ENCODE measurements at regions not wholly inside any gene's neighbourhood (a gene's known extent, or its start where the extent isn't known, plus 50 kb on each side); places are given as distances from the start of the nearest gene placed in this dataset.
"Not testable (repeated sequence)": the region's sequence is repeated elsewhere in the genome, so short reads cannot be mapped to it uniquely, and the experiment has no call there.

DNA sequence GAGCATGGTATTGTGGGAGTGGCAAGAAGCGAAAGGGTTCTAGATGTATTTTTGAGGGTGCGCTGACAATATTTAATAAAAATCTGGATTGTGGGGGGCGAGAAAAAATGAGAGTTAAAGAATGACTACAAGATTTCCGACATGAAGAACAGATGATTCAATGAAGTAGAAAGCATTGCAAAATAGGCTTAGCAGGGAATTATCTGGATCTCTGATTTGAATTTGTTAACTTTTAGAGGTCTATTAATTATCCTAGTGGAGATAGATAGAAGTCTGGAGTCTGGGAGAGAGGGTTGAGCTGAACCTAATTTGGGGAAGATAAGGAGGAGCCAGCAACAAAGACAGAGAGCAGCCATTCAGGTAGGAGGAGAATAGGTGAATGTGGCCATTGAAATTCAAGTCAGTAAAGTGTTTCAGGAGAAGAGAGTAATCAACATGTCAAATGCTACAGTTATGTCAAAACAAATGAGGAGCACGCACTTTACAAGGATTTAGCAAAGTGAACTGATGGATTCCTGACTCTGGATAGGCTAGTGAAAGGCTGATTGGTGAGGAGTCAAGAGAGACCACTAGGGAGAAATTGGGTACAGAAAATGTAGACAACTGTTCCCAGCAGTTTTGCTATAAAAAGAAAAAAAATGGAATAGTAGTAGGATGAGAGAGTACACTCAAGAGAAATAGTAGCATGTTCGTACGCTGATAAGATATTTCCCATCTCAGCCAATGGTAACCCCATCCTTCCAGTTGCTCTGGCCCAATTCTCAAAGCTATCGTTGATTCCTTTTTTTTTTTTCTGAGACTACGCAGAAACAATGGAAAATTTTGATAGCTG, 393.2 kb upstream of the CXADR start:
- no peak for DNase-seq (ENCODE audit: low read depth in 2 of 2)

DNA sequence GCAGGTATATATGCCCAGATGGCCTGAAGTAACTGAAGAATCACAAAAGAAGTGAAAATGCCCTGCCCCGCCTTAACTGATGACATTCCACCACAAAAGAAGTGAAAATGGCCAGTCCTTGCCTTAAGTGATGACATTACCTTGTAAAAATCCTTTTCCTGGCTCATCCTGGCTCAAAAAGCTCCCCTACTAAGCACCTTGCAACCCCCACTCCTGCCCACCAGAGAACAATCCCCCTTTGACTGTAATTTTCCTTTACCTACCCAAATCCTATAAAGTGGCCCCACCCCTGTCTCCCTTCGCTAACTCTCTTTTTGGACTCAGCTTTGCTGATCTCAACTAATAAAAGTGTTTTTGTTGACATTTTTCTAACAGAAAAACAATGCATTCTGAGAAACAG, 385.4 kb upstream of the CXADR start:
- not testable (repeated sequence) for DNase-seq (ENCODE audit: low read depth in 2 of 2)

DNA sequence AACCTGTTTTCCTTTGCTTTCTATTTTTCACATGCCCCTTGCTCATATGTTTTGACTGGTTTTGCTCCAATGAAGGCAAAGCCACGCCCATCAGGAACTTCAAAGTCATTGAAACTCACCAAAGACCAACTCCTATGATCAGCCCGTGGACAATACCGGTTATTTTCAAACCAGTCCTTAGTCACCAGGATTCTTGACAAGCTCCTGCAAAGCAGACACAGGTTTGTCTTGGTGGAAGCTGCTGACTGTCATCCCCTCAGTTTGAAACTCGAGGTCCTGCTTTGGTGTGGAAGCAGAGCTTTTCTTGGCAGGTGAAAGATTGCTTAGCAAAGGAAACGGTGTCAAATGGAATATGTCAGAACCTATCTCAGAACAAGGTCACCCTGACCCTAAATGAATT, 384.7 kb upstream of the CXADR start:
- DNase-seq (ENCODE audit: low read depth in 2 of 2) = no peak

DNA sequence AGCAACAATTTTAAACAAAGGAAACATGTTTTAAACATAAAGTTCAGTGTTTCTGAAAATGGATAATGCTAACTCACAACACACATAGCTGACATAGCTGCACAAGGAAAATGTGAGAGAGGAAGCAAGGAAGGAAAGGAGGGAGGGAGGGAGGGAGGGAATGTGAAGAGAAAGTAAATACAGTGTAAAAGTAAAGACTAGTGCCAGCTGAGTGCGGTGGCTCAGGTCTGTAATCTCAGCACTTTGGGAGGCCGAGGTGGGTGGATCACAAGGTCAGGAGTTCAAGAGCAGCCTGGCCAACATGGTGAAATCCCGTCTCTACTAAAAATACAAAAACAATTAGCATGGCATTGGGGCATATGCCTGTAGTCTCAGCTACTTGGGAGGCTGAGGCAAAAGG, 373.7 kb upstream of the CXADR start:
- DNase-seq (ENCODE audit: low read depth in 2 of 2) = not testable (repeated sequence)

DNA sequence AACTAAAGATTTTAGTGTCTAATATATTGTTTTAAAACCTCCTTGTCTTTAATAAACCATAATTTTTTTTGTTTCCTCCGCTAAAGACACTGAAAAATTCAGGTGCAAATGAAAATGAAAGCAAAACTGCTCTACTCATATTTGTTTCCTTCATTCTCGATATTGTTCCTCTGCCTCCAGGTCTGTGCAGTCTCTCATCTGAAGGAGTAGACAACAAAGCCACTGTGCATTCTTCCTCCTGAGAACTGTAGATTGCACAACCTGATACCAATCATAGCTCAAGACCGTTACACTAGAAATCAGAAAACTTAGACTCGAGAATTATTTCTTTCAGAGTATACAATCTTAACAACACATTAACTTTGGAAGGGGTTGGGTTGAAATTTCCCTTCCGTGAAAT, 373.1 kb upstream of the CXADR start:
- no peak for DNase-seq (ENCODE audit: low read depth in 2 of 2)

DNA sequence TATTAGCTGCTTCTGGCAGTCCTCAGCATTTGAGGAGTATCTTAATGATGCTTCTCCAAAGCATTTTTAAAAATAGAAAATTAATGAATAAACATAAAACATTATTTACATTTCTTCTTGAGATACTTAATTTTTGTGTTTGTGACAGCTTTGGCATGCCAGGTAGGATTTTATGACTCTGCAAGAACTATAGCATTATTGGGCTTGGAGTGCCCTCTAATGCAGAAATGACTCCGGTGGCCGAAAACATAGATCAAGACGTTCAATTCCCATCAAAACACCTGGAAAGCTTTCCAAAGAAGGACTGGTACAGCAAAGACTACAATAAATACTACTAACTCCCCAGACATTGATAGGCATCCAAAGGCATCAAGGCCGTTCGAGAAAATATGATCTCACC, 366.4 kb upstream of the CXADR start:
- DNase-seq (ENCODE audit: low read depth in 2 of 2) = no peak

DNA sequence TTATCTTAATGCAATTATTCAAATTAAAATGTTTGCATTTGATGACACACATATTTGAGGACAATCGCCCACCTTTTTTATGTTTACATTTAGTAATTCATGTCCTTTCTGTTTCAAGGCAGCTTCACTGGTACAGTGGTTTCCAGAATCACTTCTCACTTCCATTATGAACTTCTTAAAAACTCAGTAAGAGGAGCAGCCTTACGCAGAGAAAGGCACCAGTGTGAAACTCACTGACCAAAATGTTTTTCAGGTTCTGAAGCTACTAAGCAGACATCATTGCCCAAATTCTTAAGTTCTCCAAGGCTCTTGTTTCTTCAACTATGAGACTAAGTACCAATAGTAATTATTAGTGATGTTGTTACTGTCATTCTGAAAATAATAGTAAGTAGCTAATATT, 353.1 kb upstream of the CXADR start:
- DNase-seq (ENCODE audit: low read depth in 2 of 2) = no peak

DNA sequence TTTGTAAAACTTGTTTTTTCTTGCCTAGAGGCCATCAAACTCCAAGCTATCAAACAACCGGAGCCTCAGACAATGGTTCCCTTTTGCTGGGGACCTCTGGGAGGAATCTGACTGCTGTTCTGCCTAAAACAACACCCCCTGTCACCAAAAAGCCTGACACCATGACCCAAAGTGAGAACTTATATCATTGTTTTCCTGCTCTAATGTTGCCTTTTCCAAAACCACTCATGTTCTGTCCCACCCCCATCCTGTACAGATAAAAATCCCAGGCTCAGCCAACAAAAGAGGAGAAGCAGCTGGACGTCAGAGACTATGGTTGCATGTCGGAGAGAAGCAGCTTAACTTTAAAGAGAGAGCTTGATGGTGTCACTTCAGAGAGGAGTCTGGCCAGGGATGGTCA, 327.2 kb upstream of the CXADR start:
- DNase-seq (ENCODE audit: low read depth in 2 of 2) = no peak

DNA sequence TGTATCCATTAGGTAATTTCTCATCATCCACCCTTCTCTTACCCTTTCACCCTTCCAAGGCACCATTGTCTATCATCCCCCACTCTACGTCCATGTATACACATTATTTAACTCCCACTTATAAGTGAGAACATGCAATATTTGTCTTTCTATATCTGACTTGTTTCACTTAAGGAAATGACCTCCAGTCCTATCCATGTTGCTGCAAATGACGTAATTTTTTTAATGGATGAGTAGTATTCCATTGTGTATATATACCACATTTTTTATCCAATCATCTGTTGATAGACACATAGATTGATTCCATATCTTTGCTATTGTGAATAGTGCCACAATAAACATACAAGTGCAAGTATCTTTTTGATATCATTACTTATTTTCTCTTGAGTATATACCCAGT, 322.9 kb upstream of the CXADR start:
- no peak for DNase-seq (ENCODE audit: low read depth in 2 of 2)

DNA sequence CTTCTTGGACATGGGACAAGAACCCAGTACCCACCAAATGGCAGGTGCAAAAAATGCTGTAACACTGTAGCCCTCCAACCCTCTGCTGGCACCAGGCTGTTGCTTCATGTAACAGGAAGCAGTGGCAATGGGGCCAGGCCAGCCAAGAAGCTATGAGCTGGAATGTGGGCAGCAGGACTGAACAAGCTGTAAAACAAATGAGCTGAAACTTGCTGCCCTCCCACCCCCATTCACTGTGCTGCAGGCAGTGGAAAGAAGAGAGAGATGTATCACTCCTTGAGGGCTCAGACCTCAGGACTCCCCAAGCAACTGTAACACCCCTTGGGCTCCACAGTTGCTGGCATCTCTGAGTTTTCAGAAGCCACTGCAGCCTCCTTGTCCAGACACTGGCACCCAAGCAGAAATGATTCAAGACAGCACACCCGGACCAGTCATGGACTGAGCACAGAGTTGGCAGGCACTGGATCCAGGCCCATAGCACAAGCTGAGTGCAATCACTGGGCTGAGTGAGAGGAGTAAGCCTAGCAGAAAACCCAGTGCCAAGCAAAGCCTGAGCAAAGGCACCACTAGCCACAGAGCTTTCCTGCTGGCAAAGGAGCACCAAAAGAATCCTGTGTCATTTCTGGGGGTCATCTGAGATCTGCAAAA, 321.4 kb upstream of the CXADR start:
- no peak for DNase-seq (ENCODE audit: low read depth in 2 of 2)

DNA sequence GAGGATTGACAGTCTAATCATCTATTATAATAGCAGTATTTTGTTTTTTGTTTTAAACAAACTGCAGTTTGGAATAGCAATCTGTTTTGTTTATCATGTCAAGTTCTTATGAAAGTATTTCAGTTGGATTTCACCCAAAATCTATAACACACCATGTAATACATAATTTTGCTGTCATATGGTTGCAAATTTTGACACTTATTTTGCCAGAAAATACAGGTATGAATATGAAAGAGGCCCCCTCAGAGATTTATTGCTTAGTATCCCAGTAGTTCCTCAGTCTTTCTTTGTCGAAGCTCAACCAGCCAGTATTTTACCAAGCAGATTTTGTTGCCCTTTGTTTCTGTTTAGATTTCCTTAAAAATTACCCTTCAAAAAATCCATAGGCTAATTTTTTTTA, 317.5 kb upstream of the CXADR start:
- DNase-seq (ENCODE audit: low read depth in 2 of 2) = no peak

DNA sequence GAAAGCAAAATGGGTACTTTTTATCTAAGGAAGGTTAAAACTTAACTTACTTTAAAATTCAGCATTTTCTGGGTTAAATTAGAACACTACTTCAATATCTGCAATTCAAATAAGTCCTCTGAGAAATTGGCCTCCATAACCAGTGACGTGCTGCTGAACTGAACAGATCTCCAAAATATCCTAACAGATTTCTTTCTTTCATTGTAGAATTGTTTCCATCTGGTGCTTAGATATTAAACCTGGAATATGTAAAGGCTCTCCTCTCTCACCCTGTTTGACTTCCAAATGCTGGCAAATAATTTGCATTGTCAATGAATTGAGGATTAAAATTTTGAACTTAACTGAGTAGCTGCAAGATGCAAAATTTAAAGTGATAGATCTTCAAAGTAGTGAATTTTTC, 316.9 kb upstream of the CXADR start:
- no peak for DNase-seq (ENCODE audit: low read depth in 2 of 2)

DNA sequence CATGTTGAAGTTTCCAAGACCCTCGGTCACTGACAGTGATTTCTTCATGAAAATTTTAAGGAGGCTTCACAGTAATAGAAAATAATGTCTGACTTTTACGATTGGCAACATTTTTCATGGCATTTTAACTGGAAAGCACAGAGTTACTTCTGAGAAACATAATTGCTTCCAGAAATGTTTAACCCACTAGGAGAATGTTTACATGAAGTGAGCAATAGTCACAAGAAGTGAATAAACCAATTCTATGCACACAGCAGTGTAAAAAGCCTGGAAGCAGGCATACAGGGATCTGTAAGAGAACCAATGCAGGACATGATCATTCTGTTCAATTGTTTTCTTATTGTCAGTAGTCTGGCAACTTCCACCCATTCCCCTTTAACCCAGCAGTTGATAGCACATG, 316.2 kb upstream of the CXADR start:
- DNase-seq (ENCODE audit: low read depth in 2 of 2) = no peak

DNA sequence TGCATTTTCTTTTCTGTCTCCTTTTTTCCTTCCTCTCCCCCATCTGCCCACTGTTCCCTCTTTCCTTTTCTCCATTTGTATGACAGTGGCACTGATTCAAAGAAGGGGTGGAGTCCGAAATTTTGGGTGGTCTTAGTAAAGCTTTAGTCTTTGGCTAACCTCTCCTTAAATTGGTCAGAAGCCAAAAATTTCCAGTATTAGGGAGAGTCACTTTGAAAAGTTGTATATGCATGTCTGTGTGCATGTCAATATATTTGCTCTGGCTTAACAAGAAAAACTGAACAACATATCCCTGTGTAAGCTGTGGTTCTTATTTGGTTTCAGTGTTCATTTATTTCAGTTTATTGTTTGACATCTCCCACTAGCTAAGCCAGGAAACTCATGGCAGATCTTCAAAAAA, 314.8 kb upstream of the CXADR start:
- DNase-seq (ENCODE audit: low read depth in 2 of 2) = no peak

DNA sequence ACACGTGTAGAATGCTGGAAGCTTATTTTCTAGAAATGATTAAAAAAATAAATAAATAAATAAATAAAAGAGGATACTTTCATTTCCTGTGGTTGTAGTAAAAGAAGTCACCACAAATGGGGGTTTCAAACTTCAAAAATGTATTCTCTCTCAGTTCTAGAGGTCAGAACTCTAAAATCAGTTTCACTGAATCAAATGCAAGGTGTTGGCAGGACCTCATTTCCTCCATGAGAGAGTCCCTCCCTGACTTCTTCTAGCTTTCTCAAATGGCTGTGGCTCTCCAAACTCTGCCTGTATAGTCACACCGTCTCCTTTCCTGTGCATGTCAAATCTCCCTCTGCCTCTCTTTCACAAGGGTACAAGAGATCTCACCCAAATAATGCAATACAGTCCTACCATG, 312.6 kb upstream of the CXADR start:
- DNase-seq (ENCODE audit: low read depth in 2 of 2) = no peak

DNA sequence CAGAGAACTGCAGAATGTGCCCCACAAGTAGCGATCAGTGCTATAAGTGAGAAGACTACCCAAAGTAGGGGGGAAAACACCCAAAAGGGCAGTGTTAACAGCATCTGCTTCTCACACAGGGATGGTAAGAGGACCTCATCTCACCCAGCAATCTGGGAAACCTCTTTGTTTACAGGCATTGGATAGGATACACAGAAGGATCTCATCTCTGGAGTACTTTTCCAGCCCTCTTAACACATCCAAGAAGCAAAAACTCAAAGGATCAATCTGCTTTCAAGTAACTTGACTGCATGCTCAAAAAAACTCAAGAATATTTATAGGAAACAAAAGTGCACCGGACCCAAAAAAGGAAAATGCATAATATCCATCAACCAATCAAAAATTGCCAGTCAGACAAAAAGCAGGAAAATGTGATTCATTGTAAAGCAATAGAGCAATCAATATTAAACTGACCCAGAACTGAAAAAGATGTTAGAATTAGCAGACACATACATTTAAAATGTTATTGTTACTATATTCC, 311.0 kb upstream of the CXADR start:
- no peak for DNase-seq (ENCODE audit: low read depth in 2 of 2)

DNA sequence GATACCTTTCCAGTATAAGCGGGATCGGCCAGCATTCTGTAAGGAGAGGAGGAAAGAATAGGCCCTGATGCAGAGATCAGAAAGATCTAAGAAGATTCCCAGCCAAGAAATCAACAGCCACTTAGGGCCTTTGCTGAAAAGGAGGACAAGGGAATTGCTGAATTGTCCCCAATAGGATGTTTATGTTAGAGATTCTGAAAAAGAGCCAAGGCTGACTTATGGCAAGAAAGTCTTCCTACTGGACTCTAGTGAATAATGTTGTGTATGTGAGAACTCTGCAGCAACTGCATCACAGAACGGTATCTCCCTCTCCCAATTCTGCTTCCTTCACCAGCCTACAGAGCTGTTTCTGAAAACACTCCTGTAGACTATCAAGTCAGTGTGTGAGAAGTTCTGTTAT, 298.0 kb upstream of the CXADR start:
- no peak for DNase-seq (ENCODE audit: low read depth in 2 of 2)

DNA sequence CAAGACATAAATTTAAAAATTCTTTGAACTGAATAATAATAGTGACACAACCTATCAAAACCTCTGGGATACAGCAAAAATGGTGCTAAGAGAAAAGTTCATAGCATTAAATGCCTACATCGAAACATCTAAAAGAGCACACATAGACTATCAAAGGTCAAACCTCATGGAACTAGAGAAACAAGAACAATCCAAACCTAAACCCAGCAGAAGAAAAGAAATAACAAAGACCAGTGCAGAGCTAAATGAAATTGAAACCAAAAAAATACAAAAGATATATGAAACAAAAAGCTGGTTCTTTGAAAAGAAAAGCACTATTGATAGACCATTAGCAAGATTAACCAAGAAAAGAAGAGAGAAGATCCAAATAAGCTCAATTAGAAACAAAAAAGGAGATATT, 293.8 kb upstream of the CXADR start:
- DNase-seq (ENCODE audit: low read depth in 2 of 2) = not testable (repeated sequence)

DNA sequence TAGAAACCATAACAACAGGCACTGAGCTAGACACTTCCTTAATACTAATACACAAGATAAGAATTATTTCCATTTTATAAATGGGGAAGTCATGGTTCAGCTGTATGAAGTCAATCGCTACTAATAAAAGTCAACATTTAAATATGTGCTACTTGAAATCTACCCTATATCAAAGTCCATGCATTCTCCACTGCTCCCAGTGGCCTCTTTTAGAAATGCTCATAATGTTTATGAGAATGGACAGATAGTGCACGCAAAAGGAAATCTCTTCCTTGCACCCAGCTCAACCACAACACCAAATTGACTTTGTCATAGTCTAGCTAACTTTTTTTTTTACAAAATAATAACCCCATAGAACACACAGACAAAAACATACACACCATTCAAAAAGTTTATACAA, 281.7 kb upstream of the CXADR start:
- DNase-seq (ENCODE audit: low read depth in 2 of 2) = no peak

DNA sequence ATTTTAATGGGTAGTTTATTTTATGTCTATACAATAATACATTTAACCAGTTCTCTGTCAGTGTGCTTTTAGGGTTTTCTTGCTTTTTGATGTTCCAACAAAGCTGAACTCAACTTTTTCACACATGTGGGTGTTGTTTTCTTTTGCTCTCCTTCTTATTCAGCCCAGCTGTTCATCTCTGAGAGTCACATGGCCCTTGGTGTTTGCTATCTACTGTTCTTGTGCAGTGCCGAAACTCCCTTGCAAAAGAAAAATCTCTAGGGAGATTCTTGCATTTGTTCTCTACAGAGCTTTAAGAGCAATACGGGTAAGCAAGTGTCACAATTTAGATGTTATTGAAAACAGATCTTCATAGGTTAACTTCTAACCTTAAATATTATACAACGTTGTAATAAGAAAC, 281.1 kb upstream of the CXADR start:
- no peak for DNase-seq (ENCODE audit: low read depth in 2 of 2)

DNA sequence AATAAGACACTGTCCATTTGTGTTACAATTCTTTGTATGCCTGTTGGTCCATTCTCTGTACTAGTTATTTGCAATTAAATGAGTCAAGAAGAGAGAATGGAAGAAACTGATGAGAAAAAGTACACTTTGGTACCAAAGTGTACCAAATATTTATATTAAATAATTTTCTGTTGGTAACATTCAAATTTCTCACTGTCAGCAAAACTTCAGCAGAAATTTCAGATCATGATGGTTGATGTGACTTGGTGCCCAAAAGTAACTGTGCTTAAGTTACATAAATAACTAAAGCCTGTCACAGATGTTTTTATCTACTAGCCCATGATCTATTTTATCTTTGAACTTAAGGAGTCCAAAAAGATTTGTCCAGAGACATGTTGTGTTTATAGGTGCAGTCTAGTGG, 274.4 kb upstream of the CXADR start:
- no peak for DNase-seq (ENCODE audit: low read depth in 2 of 2)

DNA sequence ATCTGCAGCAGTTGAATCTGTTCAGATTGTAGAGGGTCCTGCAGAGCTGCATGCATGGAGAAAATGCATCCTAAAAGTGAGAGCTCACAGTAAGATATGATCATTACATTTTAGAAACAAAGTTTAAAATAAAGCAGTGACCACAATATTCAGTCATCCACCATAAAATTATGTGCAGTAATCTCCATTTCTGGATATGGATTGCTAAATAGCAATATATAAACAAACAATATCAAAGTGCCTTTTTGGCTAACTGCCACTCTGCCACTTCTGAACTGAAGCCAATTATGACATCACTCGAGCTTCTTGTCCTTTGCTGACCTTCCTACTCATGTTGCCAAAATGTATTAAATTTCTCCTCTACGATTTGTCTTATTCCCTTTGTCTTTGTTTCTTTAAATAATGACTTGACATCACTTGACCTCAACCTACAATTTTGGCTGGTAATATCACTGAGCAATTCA, 262.0 kb upstream of the CXADR start:
- no peak for DNase-seq (ENCODE audit: low read depth in 2 of 2)

DNA sequence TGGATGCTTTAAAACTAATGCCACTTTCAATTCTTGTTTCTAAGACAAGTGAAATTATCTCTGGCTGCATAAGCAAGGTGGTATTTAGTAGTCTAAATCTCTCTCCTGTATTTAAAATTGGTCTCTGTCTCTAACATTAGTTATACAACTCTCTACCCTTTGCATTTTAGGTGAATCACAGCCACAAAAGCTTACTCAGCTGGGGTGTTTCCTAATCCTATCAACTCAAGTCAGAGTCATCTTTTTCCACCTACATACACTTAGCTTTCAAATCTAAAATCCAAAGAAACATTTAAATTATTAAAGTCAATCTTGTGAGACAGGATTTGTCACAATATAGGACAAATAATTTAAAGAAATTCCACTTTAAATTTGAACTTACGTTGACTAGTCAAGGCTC, 255.1 kb upstream of the CXADR start:
- no peak for DNase-seq (ENCODE audit: low read depth in 2 of 2)
